Psoas muscle (tissue), 7 donors: ENCODE measurements at regions not wholly inside any gene's neighbourhood (a gene's known extent, or its start where the extent isn't known, plus 50 kb on each side); places are given as distances from the start of the nearest gene placed in this dataset.

ENCODE experiments used
- ATAC-seq, 4 donors: fragments of 200-7000 bp; cut with Tn5 transposase; one replicate each; pipeline ENCODE4 v1.9.1; 2020; ENCODE audit warnings: moderate library complexity in 3 of 4, mild to moderate bottlenecking in 2 of 4
- DNase-seq, 2 donors: peaks; one replicate each; pipeline ENCODE4 v3.0.0-alpha.2; 2020
- H3K27ac ChIP-seq: fragments of 200-600 bp; one replicate; pipeline ENCODE4 v1.8.0; 2022
- H3K27me3 ChIP-seq, 3 donors: fragments of 200-600 bp in 1 of 3; one replicate each; pipeline versions ENCODE4 v1.6.1 to v1.8.0; 2013 to 2022; ENCODE audit warnings: low read length in 2 of 3, mild to moderate bottlenecking in 2 of 3, moderate library complexity in 1 of 3; ENCODE audit not compliant: insufficient read depth in 3 of 3
- H3K36me3 ChIP-seq, 2 donors: fragments of 200-600 bp in 1 of 2; one replicate each; pipeline versions ENCODE4 v1.6.1 to v1.8.0; 2013 to 2022; ENCODE audit warnings: low read depth in 1 of 2, mild to moderate bottlenecking in 1 of 2, moderate library complexity in 1 of 2; ENCODE audit not compliant: insufficient read depth in 1 of 2
- H3K4me1 ChIP-seq: fragments of 200-600 bp; one replicate; pipeline ENCODE4 v1.8.0; 2022
- H3K4me3 ChIP-seq: fragments of 200-600 bp; one replicate; pipeline ENCODE4 v1.8.0; 2022; ENCODE audit warnings: mild to moderate bottlenecking
- H3K9me3 ChIP-seq: fragments of 200-600 bp; one replicate; pipeline ENCODE4 v1.8.0; 2022
- WGBS, 3 donors: extraction: QIAGEN DNeasy Blood & Tissue Kit; methylation state at CpG; one replicate each; pipeline versions ENCODE4 v1.1.6 to v1.1.7; 2013; 5-methylcytosine and 5-hydroxymethylcytosine counted together
- intact Hi-C, 2 donors: fragments of 100-400 bp; cut with DNase I; formaldehyde crosslinking; loops; one replicate each; pipeline versions ENCODE4 v1.11.0 to v1.14.2; 2022
- TF ChIP-seq, protein P1 (sequence below): fragments of 200-600 bp; IDR thresholded peaks from one replicate; pipeline ENCODE4 v1.8.0; 2022; ENCODE audit warnings: antibody characterized with exemption
- donor health status: healthy with polysubstance abuse.
- donor health status: DM: no; HTN: no; CAD: no; lungs with moderate emphysema.
- donor health status: Bipolar disorder and iron deficiency.
- donor health status: healthy.
- donor health status: DM: yes; HTN: yes; CAD: no.
- donor health status: DM: no; HTN: no; CAD: no.
- donor health status: DM: yes; HTN: yes; CAD: no.

DNA sequence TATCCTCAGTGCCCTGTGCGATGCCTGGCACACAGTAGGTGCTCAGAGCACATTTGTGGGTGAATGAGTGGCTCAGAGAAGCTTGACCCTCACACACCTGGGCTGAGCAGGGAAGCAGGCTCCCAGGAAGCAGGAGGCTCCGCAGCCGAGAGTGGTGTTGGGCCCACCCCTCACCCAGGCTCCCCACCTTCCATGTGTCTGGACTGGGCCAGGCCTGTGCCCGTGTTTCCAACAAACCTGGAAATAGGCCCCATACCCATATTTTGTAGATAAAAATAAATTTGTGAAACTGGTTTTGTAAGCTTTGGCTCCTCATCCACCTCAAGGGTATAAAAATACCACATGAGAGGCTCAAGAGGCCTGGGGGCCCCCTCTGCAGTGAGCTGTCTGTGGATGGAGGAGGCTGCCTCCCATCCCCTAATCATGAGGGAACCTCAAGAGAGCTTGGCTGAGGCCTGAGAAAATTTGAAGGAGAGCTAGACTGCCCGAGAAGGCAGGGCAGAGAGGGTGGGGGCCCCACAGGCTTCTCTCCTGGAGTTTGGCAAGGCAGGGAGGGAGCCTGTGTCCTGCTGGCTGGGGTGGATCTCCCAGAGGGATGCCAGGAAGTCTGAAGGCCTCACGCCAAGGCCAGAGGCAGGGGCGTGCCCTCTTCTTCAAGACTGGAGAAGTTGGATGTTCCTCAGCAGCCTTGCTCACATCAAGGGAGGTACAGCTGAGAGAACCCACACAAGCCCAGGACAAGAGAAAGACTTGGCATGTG is 147.0 kb upstream of the NECTIN1 start:
- Histone ChIP-seq H3K36me3 (no peaks in the 10 kb centered on the region), H3K27me3 (peaks cover 0 to 15% (median 0%) of the 10 kb centered on the region in 3 donors), H3K4me3 (no peak overlapping the region), H3K27ac (no peak overlapping the region), H3K4me1 (no peaks in the 10 kb centered on the region), H3K9me3 (no peaks in the 10 kb centered on the region)
- TF ChIP-seq, protein P1, sequence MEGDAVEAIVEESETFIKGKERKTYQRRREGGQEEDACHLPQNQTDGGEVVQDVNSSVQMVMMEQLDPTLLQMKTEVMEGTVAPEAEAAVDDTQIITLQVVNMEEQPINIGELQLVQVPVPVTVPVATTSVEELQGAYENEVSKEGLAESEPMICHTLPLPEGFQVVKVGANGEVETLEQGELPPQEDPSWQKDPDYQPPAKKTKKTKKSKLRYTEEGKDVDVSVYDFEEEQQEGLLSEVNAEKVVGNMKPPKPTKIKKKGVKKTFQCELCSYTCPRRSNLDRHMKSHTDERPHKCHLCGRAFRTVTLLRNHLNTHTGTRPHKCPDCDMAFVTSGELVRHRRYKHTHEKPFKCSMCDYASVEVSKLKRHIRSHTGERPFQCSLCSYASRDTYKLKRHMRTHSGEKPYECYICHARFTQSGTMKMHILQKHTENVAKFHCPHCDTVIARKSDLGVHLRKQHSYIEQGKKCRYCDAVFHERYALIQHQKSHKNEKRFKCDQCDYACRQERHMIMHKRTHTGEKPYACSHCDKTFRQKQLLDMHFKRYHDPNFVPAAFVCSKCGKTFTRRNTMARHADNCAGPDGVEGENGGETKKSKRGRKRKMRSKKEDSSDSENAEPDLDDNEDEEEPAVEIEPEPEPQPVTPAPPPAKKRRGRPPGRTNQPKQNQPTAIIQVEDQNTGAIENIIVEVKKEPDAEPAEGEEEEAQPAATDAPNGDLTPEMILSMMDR: no peak
- DNase-seq: no peak
- ATAC-seq: no peak
- 66 to 79% (median 73%) methylated on average over 7 of the region's 7 CpGs for WGBS, 3 donors
- intact Hi-C loops: no loop called here

DNA sequence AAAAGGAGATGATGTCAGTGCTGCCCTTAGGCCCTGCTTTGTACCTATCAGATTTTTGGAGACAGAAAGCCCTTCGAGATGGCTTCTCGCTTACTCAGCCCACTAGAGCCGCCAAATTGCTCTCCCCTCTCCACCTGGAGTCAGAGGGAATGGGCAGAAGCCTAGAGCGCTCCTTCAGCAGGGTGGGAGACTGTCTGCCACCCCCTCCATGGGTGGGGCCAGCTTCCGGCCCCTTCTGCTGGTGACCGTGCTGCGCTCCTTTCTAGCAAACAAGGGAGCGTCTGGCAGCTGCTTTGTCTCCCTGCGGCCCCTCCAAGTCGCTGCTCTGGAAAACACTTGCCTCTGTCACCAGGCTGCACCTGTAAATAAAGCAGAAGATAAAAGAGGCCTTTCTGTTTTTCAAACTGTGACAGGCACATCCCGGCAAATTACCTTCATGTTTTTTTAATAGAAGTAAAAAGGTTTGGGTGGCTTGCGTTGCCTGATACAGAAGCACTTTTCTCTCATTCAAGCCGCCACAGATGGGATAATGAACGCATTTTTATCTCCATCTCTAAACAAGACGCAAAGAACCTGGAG is 145.7 kb upstream of the NECTIN1 start:
- Histone ChIP-seq H3K36me3 (no peaks in the 10 kb centered on the region), H3K9me3 (no peaks in the 10 kb centered on the region), H3K4me3 (no peak overlapping the region), H3K27me3 (peaks cover 0 to 26% (median 0%) of the 10 kb centered on the region in 3 donors), H3K27ac (no peak overlapping the region), H3K4me1 (no peaks in the 10 kb centered on the region)
- no peak for DNase-seq
- no peak for ATAC-seq
- TF ChIP-seq, protein P1: no peak
- intact Hi-C loops: no loop called here
- WGBS, 3 donors: 68 to 70% (median 70%) methylated on average over 15 of the region's 15 CpGs

DNA sequence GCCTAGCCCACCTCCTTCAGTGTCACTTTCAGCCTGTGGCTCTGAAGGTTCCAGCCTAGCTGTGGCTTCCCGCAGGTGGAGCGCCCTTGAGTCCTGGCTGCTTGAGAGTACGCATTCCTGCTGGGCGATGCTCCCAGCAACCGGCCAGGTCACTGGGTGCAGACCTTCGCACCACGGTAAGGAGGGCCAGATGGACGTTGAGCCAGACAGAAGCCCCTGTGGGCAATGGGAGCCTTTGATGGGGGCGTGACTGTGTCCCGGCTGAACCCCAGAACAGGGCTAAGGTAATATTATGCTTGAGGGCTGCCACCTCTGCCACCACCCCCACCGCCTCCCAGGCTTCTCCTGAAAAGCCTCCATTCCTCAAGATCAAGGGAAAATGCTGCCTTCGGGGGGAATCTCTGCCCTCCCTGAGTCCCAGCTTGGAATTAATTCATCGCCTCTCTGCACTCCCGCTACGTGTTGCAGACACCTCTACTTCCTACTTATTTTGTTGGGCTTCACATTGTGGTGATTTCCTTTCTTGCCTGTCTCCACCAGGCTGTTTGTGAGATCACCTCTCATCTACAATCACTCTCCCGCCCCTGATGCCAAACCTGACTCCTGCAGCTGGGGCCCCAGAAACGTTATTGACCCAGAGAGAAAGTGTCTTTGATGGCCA is 144.9 kb upstream of the NECTIN1 start:
- 82 to 83% (median 82%) methylated on average over 15 to 17 of the region's 17 CpGs for WGBS, 3 donors
- no peak for ATAC-seq
- H3K27me3 ChIP-seq: peaks cover 0 to 26% (median 0%) of the 10 kb centered on the region in 3 donors

DNA sequence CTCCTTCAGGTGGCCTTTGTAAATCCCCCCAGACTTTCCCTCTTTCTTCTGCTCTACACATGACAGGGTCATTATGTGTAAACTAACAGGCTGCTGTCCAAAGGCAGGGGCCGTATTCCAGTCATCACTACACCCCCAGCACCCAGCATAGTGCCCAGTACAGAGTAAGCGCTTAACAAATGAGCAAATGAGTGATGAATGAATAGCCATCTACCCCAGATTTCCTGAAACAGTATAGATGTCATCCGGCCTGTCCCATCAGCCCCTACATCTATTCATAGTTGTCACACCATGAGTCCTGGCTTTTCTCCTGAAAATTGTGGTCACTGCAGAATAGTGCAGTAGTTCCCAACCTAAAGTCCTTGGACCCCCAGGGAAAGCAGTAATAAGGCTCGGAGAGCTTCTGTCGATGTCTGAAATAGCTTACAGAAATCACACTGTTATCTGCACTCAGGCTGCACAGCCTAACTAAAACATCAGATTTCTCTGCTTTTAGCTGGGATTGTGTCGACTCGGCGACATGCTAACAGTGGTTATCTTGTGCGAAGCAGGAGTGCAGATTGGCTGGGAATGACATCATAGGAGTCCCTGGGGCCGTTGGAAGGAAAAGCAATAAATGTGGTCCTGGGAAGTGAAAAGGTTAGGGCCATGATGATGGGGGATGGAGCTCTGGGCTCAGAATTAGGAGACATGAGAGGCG is 143.8 kb upstream of the NECTIN1 start:
- no peaks in the 10 kb centered on the region for H3K36me3 ChIP-seq
- ATAC-seq: no peak
- TF ChIP-seq, protein P1: no peak
- no peaks in the 10 kb centered on the region for H3K4me1 ChIP-seq
- H3K4me3 ChIP-seq: no peak overlapping the region
- WGBS, 3 donors: 66 to 69% (median 67%) methylated on average over 11 of the region's 11 CpGs
- H3K27me3 ChIP-seq: peaks cover 0 to 26% (median 0%) of the 10 kb centered on the region in 3 donors
- intact Hi-C loops: no loop called here
- DNase-seq: no peak
- no peak overlapping the region for H3K27ac ChIP-seq
- H3K9me3 ChIP-seq: no peaks in the 10 kb centered on the region

More for the DNA sequence above, 144.9 kb upstream of the NECTIN1 start:
- H3K4me1 ChIP-seq: no peaks in the 10 kb centered on the region
- TF ChIP-seq, protein P1: no peak
- no peak overlapping the region for H3K27ac ChIP-seq
- DNase-seq: no peak
- H3K9me3 ChIP-seq: no peaks in the 10 kb centered on the region
- intact Hi-C loops: no loop called here
- H3K36me3 ChIP-seq: no peaks in the 10 kb centered on the region
- no peak overlapping the region for H3K4me3 ChIP-seq
